ENCODE measurements at regions not wholly inside any gene's neighbourhood (a gene's known extent, or its start where the extent isn't known, plus 50 kb on each side); places are given as distances from the start of the nearest gene placed in this dataset.

- TF ChIP-seq CTCF (IDR thresholded peaks at IDR 0.05) (no peak), ZFX (IDR thresholded peaks at IDR 0.05; ENCODE audit: borderline replicate concordance) (no peak)
These were observed 134.6 kb downstream of the TMEM121 start for GRCh38 chr14:105660816-105661531.

All from 22Rv1 (cell line).